ENCODE measurements at regions not wholly inside any gene's neighbourhood (a gene's known extent, or its start where the extent isn't known, plus 50 kb on each side); places are given as distances from the start of the nearest gene placed in this dataset.

GRCh38 chr3:30269751-30270445 lies 336.5 kb upstream of the TGFBR2 start:
- FAIRE-seq: no peak

DNA sequence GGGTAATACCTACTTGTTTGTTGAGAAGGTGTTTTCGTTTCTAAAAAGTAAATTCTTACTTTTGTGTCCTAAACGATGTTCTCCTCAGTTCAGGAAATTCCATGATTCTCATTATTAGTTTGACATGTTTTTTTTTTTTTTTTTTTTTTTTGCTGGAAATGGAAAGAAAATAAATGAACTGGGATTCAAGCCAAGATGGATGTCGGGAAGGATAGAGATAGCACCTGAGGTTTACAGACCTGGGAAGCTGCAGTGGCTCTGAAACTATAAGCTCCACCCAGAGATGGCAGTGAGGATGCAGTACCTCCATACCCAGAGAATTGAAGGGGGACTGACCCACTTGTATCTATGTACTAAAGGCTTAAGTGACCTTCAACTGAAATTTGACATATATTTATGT lies 334.6 kb upstream of the TGFBR2 start:
- FAIRE-seq: no peak

GRCh38 chr3:30273304-30274072 lies 332.9 kb upstream of the TGFBR2 start:
- no peak for FAIRE-seq

DNA sequence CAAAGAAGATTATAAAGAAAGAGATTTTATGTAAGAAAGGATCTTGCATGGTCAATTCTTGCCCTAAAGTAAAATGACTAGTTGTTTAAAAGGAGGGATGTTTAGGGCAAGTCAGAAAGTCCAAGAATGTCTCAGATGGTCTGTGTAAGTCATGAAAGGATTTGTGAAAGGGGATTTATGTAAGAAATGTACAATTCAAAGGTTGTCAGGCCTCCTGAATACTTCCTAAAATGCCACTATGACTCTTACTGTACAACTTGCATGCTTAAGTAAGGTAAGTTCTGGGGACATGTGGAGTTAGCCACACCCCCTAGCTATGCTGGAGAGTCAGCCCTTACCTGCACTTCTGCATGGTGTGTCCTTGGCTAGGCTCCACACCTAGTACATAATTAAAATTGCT lies 328.9 kb upstream of the TGFBR2 start:
- no peak for FAIRE-seq

- no peak for FAIRE-seq
Measured at GRCh38 chr3:30281526-30281925, 324.9 kb upstream of the TGFBR2 start.

DNA sequence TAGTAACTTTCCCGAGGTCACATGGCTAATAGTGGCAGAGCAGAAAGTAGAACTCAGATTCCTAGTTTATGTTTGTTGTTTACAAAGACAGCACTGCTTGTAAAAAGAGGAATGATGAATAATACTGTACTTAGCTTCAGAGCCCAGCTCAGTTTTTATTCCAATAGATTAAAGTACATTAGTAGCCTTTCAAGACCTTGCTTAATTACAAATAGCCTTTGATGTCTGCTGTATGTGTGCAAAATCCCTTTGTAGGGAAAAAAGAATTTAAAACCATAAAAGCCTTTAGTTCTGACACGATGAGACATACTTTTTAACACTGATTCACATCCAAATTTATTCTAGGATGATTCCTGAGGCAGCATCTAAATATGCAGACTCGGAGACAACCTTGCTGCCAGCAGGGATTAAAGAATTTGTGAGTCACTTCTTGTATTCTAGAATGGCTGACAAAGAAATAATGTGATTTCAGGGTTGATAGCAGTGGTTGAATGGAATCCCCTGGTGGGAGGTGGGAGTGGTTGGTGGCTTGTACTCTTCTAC lies 324.2 kb upstream of the TGFBR2 start:
- FAIRE-seq: no peak

DNA sequence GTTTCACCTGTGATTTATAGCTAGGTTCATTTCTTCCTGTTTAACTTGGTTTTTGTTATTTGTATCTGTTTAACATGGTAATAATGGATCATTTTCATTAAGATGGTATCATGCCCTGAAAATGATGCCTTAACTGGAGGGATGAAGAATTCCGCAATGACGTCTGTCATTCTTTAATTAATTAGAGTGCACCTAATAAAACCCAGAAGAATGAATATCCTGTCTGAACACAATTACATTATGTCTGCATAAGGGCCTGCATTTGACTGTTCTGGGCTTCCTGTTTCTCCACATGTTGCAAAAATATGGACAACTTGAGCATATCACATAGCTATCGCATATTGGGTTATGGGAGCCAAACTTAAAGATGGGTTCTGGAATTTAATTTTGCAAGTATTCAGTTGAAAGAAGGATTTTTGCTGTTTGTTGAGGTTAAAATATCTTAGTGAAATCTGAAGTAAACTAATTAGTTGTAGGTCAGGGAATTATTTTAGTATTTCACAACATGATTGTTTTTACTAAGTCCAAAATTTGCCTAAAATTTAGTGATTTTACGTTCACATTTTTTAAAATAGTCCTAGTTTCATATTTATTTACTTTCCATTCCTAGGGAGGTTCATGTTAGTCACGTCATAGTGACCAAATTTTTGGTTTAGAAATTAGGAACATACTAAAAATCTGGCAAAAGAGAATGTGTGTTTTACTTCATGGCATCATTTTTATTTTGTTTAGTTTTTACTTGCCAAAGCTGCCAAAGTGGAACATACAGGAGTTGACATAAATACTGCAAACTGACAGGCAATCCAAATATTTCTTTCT lies 321.0 kb upstream of the TGFBR2 start:
- FAIRE-seq: peak; percentile 45

- FAIRE-seq: peak; percentile 71
Measured at GRCh38 chr3:30286007-30286669, 320.3 kb upstream of the TGFBR2 start.

DNA sequence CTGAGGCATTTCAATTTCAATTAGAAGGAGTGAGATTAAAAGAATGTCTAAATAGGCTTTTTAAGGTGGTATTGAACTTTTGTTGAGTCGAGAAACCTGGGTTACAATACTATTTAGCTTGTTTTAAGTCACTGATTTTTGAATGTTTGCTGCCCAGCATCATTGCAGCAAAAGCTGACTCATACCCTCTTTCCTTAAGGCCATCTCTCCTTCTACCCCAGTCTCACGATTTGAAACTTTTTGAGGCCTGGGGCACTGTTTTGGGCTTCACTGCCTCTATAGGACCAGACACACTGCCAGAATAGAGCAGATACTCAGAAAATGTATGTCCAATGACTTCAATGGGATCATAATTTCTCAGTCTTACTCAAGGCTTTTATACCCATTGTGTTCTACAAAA lies 319.6 kb upstream of the TGFBR2 start:
- no peak for FAIRE-seq

- no peak for FAIRE-seq
Measured at GRCh38 chr3:30288830-30289229, 317.6 kb upstream of the TGFBR2 start.

GRCh38 chr3:30289324-30289723 lies 317.1 kb upstream of the TGFBR2 start:
- FAIRE-seq: no peak

DNA sequence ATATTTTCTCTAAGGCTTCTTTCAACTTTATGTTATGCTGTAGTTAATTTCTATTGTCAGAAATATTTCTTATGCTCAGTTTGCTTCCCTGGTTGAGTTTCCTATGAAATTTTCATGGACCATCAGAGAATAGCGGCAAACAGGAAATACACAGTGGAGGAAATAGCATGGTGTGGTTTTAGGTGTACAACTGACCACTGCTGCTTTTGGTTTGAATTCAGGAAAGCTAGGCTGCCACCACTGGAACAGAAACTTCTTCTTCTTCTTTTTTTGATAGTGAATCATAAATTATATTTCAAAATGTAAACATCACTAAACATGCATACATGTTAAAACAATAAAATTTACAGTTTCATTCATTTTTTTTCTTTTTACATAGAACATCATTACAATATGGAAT lies 316.6 kb upstream of the TGFBR2 start:
- FAIRE-seq: no peak

DNA sequence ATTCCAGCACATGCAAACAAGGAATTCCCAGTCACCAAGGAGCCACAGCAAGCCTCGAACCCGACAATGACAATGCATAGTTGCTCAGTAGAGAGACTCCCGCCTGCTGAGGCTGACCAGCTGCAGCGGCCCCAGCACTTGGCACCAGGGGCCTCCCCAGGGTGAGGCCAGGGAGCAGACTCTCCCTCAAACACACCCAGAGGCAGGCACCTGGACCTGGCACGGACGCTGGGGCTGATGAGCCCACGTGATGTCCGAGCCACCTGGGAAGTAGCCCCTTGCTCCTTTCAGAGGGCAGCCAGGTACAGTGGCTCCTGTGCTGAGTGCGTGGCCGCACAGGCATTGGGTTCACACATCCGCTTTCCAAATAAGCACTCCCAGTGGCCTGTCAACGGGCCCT lies 315.9 kb upstream of the TGFBR2 start:
- no peak for FAIRE-seq

GRCh38 chr3:30292192-30292893 lies 314.1 kb upstream of the TGFBR2 start:
- FAIRE-seq: no peak

- no peak for FAIRE-seq
Measured at GRCh38 chr3:30293621-30294240, 312.7 kb upstream of the TGFBR2 start.

DNA sequence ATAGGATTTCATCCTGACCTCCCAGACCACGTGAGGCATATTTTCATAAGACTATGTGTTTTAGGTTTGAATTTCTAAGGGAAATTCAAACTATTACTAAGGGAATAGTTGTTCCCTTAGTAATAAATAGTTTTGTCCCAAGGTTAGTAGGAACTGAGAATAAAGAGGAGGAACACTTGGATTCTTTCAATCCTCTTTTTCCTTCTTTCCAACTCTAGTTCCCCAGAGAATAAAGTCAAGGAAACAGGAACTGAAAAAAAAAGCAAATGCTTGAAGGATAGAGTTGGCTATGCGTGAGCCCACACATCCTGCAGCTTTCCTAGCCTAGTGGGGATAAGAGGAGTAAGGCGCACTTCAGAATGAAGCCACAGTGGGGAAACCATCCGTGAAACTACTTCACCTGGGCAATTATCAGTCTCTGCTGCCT lies 312.1 kb upstream of the TGFBR2 start:
- no peak for FAIRE-seq

DNA sequence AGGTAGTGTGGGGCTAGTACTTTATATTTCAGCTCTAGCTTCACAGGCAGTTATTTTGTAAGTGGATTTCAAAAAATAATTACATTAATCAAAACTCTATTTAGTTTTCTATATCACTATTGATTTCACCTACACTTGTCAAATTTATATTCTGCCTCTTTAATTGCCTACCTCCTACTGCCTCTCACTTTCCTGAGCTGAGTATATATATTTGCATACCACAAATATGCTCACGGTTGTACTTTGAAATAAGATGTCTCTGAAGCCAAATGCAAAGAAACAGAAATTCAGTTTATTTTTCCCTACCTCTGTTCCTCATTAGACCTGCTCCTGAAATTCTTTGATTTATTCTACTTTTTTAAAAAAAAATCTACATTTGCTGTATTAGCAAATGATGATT lies 309.3 kb upstream of the TGFBR2 start:
- FAIRE-seq: no peak

DNA sequence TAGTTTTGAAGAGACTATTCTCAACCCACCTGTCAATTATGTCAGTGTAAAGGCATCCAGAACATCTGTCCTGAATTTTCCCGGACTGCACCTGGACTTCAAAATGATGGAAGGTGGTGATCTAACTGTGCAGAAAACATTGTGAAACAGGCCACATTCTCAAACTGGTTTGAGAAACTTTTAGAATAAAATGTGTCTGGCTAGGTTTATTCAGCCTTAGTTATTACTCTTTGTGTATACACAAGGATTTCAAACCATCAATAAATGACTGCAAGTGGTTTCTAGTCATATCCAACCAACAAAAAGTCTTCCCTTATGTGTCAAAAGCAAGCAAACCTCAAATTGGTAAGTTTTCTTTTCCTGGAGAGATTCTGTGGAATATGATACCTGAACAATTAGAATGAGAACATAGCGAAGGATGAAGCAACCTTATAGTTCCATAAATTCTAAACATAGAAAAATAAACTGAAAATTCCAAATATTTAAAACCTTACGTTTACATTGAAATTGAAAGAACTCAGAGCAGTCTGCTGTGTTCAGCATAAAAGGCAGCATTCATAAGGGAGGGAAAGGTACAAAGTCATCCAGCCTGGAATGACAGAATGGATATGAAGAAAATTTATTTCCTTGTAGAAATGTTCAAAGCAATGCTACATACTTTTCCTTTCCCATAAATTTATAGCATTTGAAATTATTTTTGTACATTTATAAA lies 306.6 kb upstream of the TGFBR2 start:
- no peak for FAIRE-seq

DNA sequence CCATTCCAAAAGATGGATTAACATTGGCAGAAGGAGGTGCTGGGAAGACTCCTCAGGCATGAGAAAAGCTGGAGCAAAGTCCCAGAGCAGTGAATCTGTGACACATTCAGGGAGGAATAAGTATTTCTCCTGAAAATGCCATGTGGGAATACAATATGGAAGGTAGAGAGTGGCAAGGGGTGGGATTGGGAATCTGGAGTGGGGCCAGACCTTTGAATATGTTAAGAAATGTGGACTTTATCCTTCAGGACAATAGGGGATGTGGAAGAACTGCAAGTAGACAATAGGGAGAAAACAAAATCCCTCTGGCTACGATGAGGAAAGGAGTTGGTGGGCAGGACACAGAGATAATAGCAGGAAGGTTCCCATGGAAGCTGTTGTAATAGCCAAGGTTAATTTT lies 305.6 kb upstream of the TGFBR2 start:
- FAIRE-seq: no peak

- no peak for FAIRE-seq
Measured at GRCh38 chr3:30302027-30302426, 304.4 kb upstream of the TGFBR2 start.

DNA sequence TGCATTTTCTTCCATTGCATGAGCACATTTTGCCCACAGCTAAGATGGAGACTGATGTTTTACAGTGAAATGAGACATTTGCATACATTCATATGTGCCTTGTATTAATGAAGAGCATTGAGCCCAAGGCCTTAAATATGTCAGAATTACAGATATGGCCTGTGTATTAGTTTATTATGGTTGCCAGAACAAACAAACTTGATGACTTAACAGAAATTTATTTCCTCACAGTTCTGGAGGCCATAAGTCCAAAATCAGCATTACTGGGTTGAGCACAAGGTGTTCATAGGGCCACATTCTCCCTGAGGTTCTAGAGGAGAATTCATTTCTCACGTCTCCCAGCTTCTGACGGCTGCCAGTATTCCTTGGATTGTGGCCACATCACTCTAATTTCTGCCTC lies 302.6 kb upstream of the TGFBR2 start:
- FAIRE-seq: no peak
